NCI-H2196 (cell line): ENCODE measurements at regions not wholly inside any gene's neighbourhood (a gene's known extent, or its start where the extent isn't known, plus 50 kb on each side); places are given as distances from the start of the nearest gene placed in this dataset.

ENCODE experiments used
- DNase-seq: peaks from one replicate; lab custom pipeline; 2025; ENCODE audit not compliant: unreplicated experiment; lab: John Stamatoyannopoulos, UW

GRCh38 chr5:117461966-117462365 lies 887.3 kb upstream of the SEMA6A start:
- DNase-seq, result no peak

- no peak for DNase-seq
Observed at GRCh38 chr5:117461403-117461802, 886.8 kb upstream of the SEMA6A start.

GRCh38 chr5:117457656-117458055 lies 883.0 kb upstream of the SEMA6A start:
- no peak for DNase-seq

- no peak for DNase-seq
Observed at GRCh38 chr5:117456866-117457470, 882.3 kb upstream of the SEMA6A start.

GRCh38 chr5:117455236-117456233 lies 880.9 kb upstream of the SEMA6A start:
- DNase-seq, result no peak

GRCh38 chr5:117454716-117455212 lies 880.1 kb upstream of the SEMA6A start:
- DNase-seq, result peak; percentile 27

- DNase-seq, result no peak
Observed at GRCh38 chr5:117436846-117437245, 862.2 kb upstream of the SEMA6A start.

- DNase-seq, result no peak
Observed at GRCh38 chr5:117435203-117435602, 860.6 kb upstream of the SEMA6A start.

GRCh38 chr5:117434254-117434653 lies 859.6 kb upstream of the SEMA6A start:
- no peak for DNase-seq

GRCh38 chr5:117433818-117434217 lies 859.2 kb upstream of the SEMA6A start:
- no peak for DNase-seq

- DNase-seq, result no peak
Observed at GRCh38 chr5:117431091-117431490, 856.5 kb upstream of the SEMA6A start.

- no peak for DNase-seq
Observed at GRCh38 chr5:117425163-117425562, 850.5 kb upstream of the SEMA6A start.

- DNase-seq, result no peak
Observed at GRCh38 chr5:117424559-117424958, 849.9 kb upstream of the SEMA6A start.

GRCh38 chr5:117417501-117417900 lies 842.9 kb upstream of the SEMA6A start:
- DNase-seq, result no peak

- no peak for DNase-seq
Observed at GRCh38 chr5:117414926-117415325, 840.3 kb upstream of the SEMA6A start.

- no peak for DNase-seq
Observed at GRCh38 chr5:117411701-117412100, 837.1 kb upstream of the SEMA6A start.

- DNase-seq, result no peak
Observed at GRCh38 chr5:117405197-117405596, 830.6 kb upstream of the SEMA6A start.

GRCh38 chr5:117394506-117395157 lies 820.0 kb upstream of the SEMA6A start:
- DNase-seq, result no peak

GRCh38 chr5:117393125-117393524 lies 818.5 kb upstream of the SEMA6A start:
- DNase-seq, result no peak

GRCh38 chr5:117380316-117380715 lies 805.7 kb upstream of the SEMA6A start:
- no peak for DNase-seq

- DNase-seq, result no peak
Observed at GRCh38 chr5:117379521-117379920, 804.9 kb upstream of the SEMA6A start.

- no peak for DNase-seq
Observed at GRCh38 chr5:117376748-117377147, 802.1 kb upstream of the SEMA6A start.
